Neutrophil (primary cell): ENCODE measurements at regions not wholly inside any gene's neighbourhood (a gene's known extent, or its start where the extent isn't known, plus 50 kb on each side); places are given as distances from the start of the nearest gene placed in this dataset.

Source experiments
- H3K27ac ChIP-seq: fragments of 200-600 bp; sonication (generic); 2 replicates; pipeline ENCODE4 v1.5.1; 2016; ENCODE audit warnings: mild to moderate bottlenecking, moderate library complexity
- H3K27me3 ChIP-seq: fragments of 200-600 bp; sonication (generic); 2 replicates; pipeline ENCODE4 v1.6.0; 2016; ENCODE audit warnings: mild to moderate bottlenecking
- H3K36me3 ChIP-seq: fragments of 200-600 bp; sonication (generic); 2 replicates; pipeline ENCODE4 v1.5.1; 2017
- H3K4me1 ChIP-seq, 2 experiments: fragments of 200-600 bp in 1 of 2; sonication (generic) in 1 of 2; 1 replicate in 1 of 2; 2 replicates in 1 of 2; pipeline versions ENCODE4 v1.5.1 to v1.6.1; 2013 to 2016; ENCODE audit warnings: low read depth in 1 of 2, low read length in 1 of 2, mild to moderate bottlenecking in 1 of 2, moderate library complexity in 1 of 2; ENCODE audit not compliant: control insufficient read depth in 1 of 2, insufficient read depth in 1 of 2
- H3K4me3 ChIP-seq, 2 experiments: fragments of 200-600 bp in 1 of 2; sonication (generic) in 1 of 2; 1 replicate in 1 of 2; 2 replicates in 1 of 2; pipeline ENCODE4 v1.5.1; 2013 to 2016; ENCODE audit warnings: low read depth in 1 of 2, low read length in 1 of 2, mild to moderate bottlenecking in 1 of 2, moderate library complexity in 1 of 2
- H3K9me3 ChIP-seq: fragments of 200-600 bp; sonication (generic); 2 replicates; pipeline ENCODE4 v1.5.1; 2016
- CTCF ChIP-seq: fragments of 200-600 bp; sonication (generic); IDR thresholded peaks from 2 replicates; pipeline ENCODE4 v1.5.1; 2016; ENCODE audit warnings: antibody characterized with exemption

- no peaks in the 10 kb centered on the region for H3K36me3 ChIP-seq
- H3K4me1 ChIP-seq, result no peaks in the 10 kb centered on the region
- no peaks in the 10 kb centered on the region for H3K27me3 ChIP-seq
- no peak overlapping the region for H3K4me3 ChIP-seq
- no peaks in the 10 kb centered on the region for H3K9me3 ChIP-seq
- no peak overlapping the region for H3K27ac ChIP-seq
- TF ChIP-seq CTCF, result no peak
These were observed 67.4 kb upstream of the PPP1R3C start for GRCh38 chr10:91700273-91700672.

- Histone ChIP-seq H3K36me3 (no peaks in the 10 kb centered on the region), H3K4me1 (no peaks in the 10 kb centered on the region), H3K27me3 (no peaks in the 10 kb centered on the region), H3K4me3 (no peak overlapping the region), H3K27ac (no peak overlapping the region), H3K9me3 (no peaks in the 10 kb centered on the region)
- TF ChIP-seq CTCF, result no peak
These were observed 65.4 kb upstream of the PPP1R3C start for GRCh38 chr10:91698258-91698657.

GRCh38 chr10:91694170-91694794 lies 61.4 kb upstream of the PPP1R3C start:
- Histone ChIP-seq H3K9me3 (no peaks in the 10 kb centered on the region), H3K36me3 (no peaks in the 10 kb centered on the region), H3K27me3 (no peaks in the 10 kb centered on the region), H3K4me1 (no peaks in the 10 kb centered on the region), H3K4me3 (no peak overlapping the region), H3K27ac (no peak overlapping the region)
- no peak for TF ChIP-seq CTCF

GRCh38 chr10:91691981-91692380 lies 59.1 kb upstream of the PPP1R3C start:
- Histone ChIP-seq H3K36me3 (no peaks in the 10 kb centered on the region), H3K4me3 (no peak overlapping the region), H3K9me3 (no peaks in the 10 kb centered on the region), H3K4me1 (no peaks in the 10 kb centered on the region), H3K27me3 (no peaks in the 10 kb centered on the region), H3K27ac (no peak overlapping the region)
- TF ChIP-seq CTCF, result no peak

- no peak for TF ChIP-seq CTCF
- Histone ChIP-seq H3K27me3 (peaks cover 6% of the 10 kb centered on the region), H3K4me1 (no peaks in the 10 kb centered on the region), H3K4me3 (no peak overlapping the region), H3K9me3 (no peaks in the 10 kb centered on the region), H3K27ac (no peak overlapping the region), H3K36me3 (no peaks in the 10 kb centered on the region)
These were observed 58.3 kb upstream of the PPP1R3C start for GRCh38 chr10:91690996-91691676.
